K562 (cell line): ENCODE measurements at regions not wholly inside any gene's neighbourhood (a gene's known extent, or its start where the extent isn't known, plus 50 kb on each side); places are given as distances from the start of the nearest gene placed in this dataset.

Experiments used
- ATAC-seq: fragments of 200-7000 bp; cut with Tn5 transposase; 3 replicates; pipeline ENCODE4 v1.9.1; 2020; ENCODE audit warnings: moderate library complexity
- BruUV-seq: library from RNA; stranded (reverse); fragments of 400-500 nt; replicated peaks from 2 replicates; lab custom pipeline; 2021; lab: Mats Ljungman, UMichigan
- CTCF ChIA-PET: fragments of 300-600 bp; formaldehyde crosslinking; extraction: SDS; loops from one replicate; lab custom pipeline; 2021; ENCODE audit warnings: low intra/inter-chr PET ratio; lab: Yijun Ruan, JAX
- POLR2A ChIA-PET: fragments of 300-600, 350-650 bp; sonication (Branson Sonifier 250); formaldehyde crosslinking; extraction: SDS; loops from one replicate; lab custom pipeline; 2021; ENCODE audit warnings: antibody characterized with exemption, inconsistent platforms; lab: Yijun Ruan, JAX
- DNase-seq, 4 experiments: peaks; one replicate each; pipeline versions ENCODE4 v3.0.0 to v3.0.0-alpha.2; 2011 to 2018; ENCODE audit warnings: low spot score in 3 of 4, mixed read lengths in 3 of 4; ENCODE audit errors: extremely low read depth in 1 of 4
- FAIRE-seq: peaks from 2 replicates; lab custom pipeline; 2011; peaks lifted over from hg19 to GRCh38; lab: Jason Lieb, UNC
- H2AFZ ChIP-seq: 2 replicates; pipeline ENCODE4 v1.6.0; 2011; ENCODE audit warnings: low read depth, low read length, control low read depth, inconsistent platforms
- H3K27ac ChIP-seq: fragments of 200-600 bp; 3 replicates; pipeline ENCODE4 v1.8.0; 2011; ENCODE audit warnings: low read depth, mild to moderate bottlenecking, control low read depth, inconsistent platforms, low read length, moderate library complexity, mixed read lengths; ENCODE audit errors: extremely low read depth
- H3K27me3 ChIP-seq, 2 experiments: fragments of 300-600 bp in 1 of 2; 2 replicates in 1 of 2; 3 replicates in 1 of 2; pipeline versions ENCODE4 v1.6.0 to v1.8.0; 2011; ENCODE audit warnings: inconsistent platforms in 2 of 2, low read length in 2 of 2, mild to moderate bottlenecking in 1 of 2, mixed read lengths in 1 of 2, moderate library complexity in 1 of 2; ENCODE audit not compliant: control insufficient read depth in 2 of 2, insufficient read depth in 2 of 2
- H3K36me3 ChIP-seq: fragments of 300-600 bp; 3 replicates; pipeline ENCODE4 v1.8.0; 2011; ENCODE audit warnings: mild to moderate bottlenecking, low read length, inconsistent platforms; ENCODE audit not compliant: control insufficient read depth, insufficient read depth
- H3K4me1 ChIP-seq, 2 experiments: fragments of 200-600 bp in 1 of 2; replicated peaks in 1 of 2; 2 replicates in 1 of 2; 3 replicates in 1 of 2; pipeline versions ENCODE4 v1.5.1 to v1.8.0; 2011; ENCODE audit warnings: inconsistent platforms in 2 of 2, low read length in 2 of 2, mild to moderate bottlenecking in 1 of 2, mixed read lengths in 1 of 2, moderate library complexity in 1 of 2; ENCODE audit not compliant: control insufficient read depth in 2 of 2, insufficient read depth in 2 of 2
- H3K4me2 ChIP-seq: 2 replicates; pipeline ENCODE4 v1.6.1; 2011; ENCODE audit warnings: low read length, control low read depth, inconsistent platforms, mixed read lengths; ENCODE audit not compliant: insufficient read depth
- H3K4me3 ChIP-seq: fragments of 200-600 bp; sonication (generic), shearing (Covaris generic); 2 replicates; pipeline ENCODE4 v1.5.1; 2016; ENCODE audit warnings: control low read depth, inconsistent platforms
- H3K79me2 ChIP-seq: fragments of 200-600 bp; 3 replicates; pipeline ENCODE4 v1.8.0; 2011; ENCODE audit warnings: low read length, inconsistent platforms; ENCODE audit not compliant: control insufficient read depth, insufficient read depth
- H3K9ac ChIP-seq, 2 experiments: 2 replicates each; pipeline versions ENCODE4 v1.6.0 to v1.6.1; 2011; ENCODE audit warnings: low read depth in 2 of 2, low read length in 2 of 2, control low read depth in 1 of 2, inconsistent platforms in 1 of 2, mild to moderate bottlenecking in 1 of 2, mixed read lengths in 1 of 2; ENCODE audit not compliant: insufficient read depth in 1 of 2
- H3K9me1 ChIP-seq: one replicate; pipeline ENCODE4 v1.6.0; 2011; ENCODE audit warnings: inconsistent platforms, mild to moderate bottlenecking, low read length, moderate library complexity; ENCODE audit not compliant: control insufficient read depth, insufficient read depth
- H3K9me3 ChIP-seq: replicated peaks from 2 replicates; pipeline ENCODE4 v1.5.1; 2011; ENCODE audit warnings: low read depth, low read length, inconsistent platforms; ENCODE audit not compliant: control insufficient read depth, insufficient read depth
- H4K20me1 ChIP-seq: replicated peaks from 2 replicates; pipeline ENCODE4 v1.6.1; 2011; ENCODE audit warnings: low read length, inconsistent platforms, mixed read lengths; ENCODE audit not compliant: control insufficient read depth, insufficient read depth
- C11orf30 ChIP-seq: fragments of 450-650 bp; IDR thresholded peaks from 2 replicates; pipeline ENCODE4 v1.6.1; 2016; ENCODE audit warnings: low read depth, mild to moderate bottlenecking
- KLF10 ChIP-seq: fragments of 250-450 bp; sonication (Bioruptor Pico); IDR thresholded peaks from 2 replicates; pipeline ENCODE4 v1.6.1; 2021; ENCODE audit warnings: matching md5 sums
- MAFF ChIP-seq: IDR thresholded peaks from 2 replicates; pipeline ENCODE4 v1.6.1; 2012; ENCODE audit warnings: low read length, improper control_type of control experiment
- NEUROD1 ChIP-seq: fragments of 150-350 bp; IDR thresholded peaks from 2 replicates; pipeline ENCODE4 v1.6.1; 2014; ENCODE audit warnings: borderline replicate concordance, low read length, low read depth; ENCODE audit not compliant: partially characterized antibody
- PHF21A ChIP-seq: fragments of 450-650 bp; IDR thresholded peaks from 2 replicates; pipeline ENCODE4 v1.6.1; 2017; ENCODE audit warnings: low read depth, borderline replicate concordance
- SETDB1 ChIP-seq: IDR thresholded peaks from one replicate; pipeline ENCODE4 v1.6.1; 2012; ENCODE audit warnings: low read length, control low read depth, inconsistent platforms
- WGBS: fragments of 100-300 bp; shearing (Covaris generic); methylation state at CpG from one replicate; pipeline ENCODE4 v1.1.6; 2016; ENCODE audit warnings: low coverage, mixed read lengths; ENCODE audit not compliant: insufficient coverage; ENCODE audit errors: missing lambda C conversion rate; 5-methylcytosine and 5-hydroxymethylcytosine counted together
- in situ Hi-C: fragments of 300-500 bp; cut with MboI; formaldehyde crosslinking; loops from 4 replicates; pipeline ENCODE4 v1.15.0; 2018; ENCODE audit warnings: inconsistent platforms, mixed read lengths
- intact Hi-C: fragments of 100-400 bp; cut with micrococcal nuclease; formaldehyde crosslinking; loops from 2 replicates; pipeline ENCODE4 v1.14.2; 2022
- TF ChIP-seq, protein P1 (sequence below): IDR thresholded peaks from 2 replicates; pipeline ENCODE4 v1.6.1; 2012; ENCODE audit warnings: low read depth, low read length, improper control_type of control experiment, borderline replicate concordance
- TF ChIP-seq, protein P2 (sequence below): fragments of 450-650 bp; IDR thresholded peaks from 2 replicates; pipeline ENCODE4 v1.6.1; 2016
- TF ChIP-seq, protein P3 (sequence below): fragments of 450-650 bp; IDR thresholded peaks from 2 replicates; pipeline ENCODE4 v1.6.1; 2016; ENCODE audit warnings: mild to moderate bottlenecking, moderate library complexity

DNA sequence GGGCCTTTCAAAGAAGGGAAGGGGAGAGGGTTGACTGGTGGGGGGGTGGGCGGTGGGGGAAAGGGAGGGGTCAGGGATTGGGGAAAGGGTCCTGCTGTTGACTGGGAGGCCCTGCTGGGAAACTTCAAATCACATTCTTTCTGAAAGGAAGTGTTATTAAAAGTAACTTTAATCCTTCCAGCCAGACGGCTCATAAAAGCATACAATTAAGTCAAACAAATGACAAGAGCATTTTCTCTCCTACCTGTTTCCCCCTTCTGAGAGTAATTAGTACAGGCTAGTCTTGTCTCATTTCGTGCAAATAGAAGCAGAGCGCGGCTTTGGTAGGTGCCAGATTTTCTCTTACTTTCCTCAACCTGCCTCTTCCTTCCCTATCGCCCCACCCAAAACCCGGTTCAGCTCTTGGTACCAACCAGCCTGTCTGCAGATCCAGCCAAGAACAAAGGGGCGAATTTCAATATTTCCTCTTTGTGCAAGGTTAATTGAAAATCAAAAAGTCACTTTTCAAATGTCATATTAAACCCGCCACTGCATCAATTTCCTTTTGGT is 2112.6 kb upstream of the PIK3C3 start:
- intact Hi-C loops = no loop called here
- Histone ChIP-seq H3K9me1 (no peaks in the 10 kb centered on the region), H2AFZ (no peak overlapping the region), H3K36me3 (no peaks in the 10 kb centered on the region), H3K27me3 (no peaks in the 10 kb centered on the region), H3K4me3 (no peak overlapping the region), H4K20me1 (no peaks in the 10 kb centered on the region), H3K27ac (no peak overlapping the region), H3K4me2 (no peak overlapping the region), H3K9me3 (no peaks in the 10 kb centered on the region), H3K9ac (no peak overlapping the region), H3K79me2 (no peaks in the 10 kb centered on the region), H3K4me1 (no peaks in the 10 kb centered on the region)
- no peak for DNase-seq
- no peak for ATAC-seq
- 2% methylated on average over 8 of the region's 9 CpGs for WGBS
- in situ Hi-C loops = no loop called here
- POLR2A ChIA-PET = no interaction called here
- no peak for FAIRE-seq
- CTCF ChIA-PET = no interaction called here
- BruUV-seq = no TSS peak
- TF ChIP-seq, protein P1, sequence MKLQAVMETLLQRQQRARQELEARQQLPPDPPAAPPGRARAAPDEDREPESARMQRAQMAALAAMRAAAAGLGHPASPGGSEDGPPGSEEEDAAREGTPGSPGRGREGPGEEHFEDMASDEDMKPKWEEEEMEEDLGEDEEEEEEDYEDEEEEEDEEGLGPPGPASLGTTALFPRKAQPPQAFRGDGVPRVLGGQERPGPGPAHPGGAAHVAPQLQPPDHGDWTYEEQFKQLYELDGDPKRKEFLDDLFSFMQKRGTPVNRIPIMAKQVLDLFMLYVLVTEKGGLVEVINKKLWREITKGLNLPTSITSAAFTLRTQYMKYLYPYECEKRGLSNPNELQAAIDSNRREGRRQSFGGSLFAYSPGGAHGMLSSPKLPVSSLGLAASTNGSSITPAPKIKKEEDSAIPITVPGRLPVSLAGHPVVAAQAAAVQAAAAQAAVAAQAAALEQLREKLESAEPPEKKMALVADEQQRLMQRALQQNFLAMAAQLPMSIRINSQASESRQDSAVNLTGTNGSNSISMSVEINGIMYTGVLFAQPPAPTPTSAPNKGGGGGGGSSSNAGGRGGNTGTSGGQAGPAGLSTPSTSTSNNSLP = no peak
- TF ChIP-seq C11orf30 = no peak
- TF ChIP-seq KLF10 = no peak
- no peak for TF ChIP-seq MAFF
- no peak for TF ChIP-seq SETDB1
- TF ChIP-seq, protein P2, sequence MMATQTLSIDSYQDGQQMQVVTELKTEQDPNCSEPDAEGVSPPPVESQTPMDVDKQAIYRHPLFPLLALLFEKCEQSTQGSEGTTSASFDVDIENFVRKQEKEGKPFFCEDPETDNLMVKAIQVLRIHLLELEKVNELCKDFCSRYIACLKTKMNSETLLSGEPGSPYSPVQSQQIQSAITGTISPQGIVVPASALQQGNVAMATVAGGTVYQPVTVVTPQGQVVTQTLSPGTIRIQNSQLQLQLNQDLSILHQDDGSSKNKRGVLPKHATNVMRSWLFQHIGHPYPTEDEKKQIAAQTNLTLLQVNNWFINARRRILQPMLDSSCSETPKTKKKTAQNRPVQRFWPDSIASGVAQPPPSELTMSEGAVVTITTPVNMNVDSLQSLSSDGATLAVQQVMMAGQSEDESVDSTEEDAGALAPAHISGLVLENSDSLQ = no peak
- no peak for TF ChIP-seq NEUROD1
- no peak for TF ChIP-seq PHF21A
- TF ChIP-seq, protein P3, sequence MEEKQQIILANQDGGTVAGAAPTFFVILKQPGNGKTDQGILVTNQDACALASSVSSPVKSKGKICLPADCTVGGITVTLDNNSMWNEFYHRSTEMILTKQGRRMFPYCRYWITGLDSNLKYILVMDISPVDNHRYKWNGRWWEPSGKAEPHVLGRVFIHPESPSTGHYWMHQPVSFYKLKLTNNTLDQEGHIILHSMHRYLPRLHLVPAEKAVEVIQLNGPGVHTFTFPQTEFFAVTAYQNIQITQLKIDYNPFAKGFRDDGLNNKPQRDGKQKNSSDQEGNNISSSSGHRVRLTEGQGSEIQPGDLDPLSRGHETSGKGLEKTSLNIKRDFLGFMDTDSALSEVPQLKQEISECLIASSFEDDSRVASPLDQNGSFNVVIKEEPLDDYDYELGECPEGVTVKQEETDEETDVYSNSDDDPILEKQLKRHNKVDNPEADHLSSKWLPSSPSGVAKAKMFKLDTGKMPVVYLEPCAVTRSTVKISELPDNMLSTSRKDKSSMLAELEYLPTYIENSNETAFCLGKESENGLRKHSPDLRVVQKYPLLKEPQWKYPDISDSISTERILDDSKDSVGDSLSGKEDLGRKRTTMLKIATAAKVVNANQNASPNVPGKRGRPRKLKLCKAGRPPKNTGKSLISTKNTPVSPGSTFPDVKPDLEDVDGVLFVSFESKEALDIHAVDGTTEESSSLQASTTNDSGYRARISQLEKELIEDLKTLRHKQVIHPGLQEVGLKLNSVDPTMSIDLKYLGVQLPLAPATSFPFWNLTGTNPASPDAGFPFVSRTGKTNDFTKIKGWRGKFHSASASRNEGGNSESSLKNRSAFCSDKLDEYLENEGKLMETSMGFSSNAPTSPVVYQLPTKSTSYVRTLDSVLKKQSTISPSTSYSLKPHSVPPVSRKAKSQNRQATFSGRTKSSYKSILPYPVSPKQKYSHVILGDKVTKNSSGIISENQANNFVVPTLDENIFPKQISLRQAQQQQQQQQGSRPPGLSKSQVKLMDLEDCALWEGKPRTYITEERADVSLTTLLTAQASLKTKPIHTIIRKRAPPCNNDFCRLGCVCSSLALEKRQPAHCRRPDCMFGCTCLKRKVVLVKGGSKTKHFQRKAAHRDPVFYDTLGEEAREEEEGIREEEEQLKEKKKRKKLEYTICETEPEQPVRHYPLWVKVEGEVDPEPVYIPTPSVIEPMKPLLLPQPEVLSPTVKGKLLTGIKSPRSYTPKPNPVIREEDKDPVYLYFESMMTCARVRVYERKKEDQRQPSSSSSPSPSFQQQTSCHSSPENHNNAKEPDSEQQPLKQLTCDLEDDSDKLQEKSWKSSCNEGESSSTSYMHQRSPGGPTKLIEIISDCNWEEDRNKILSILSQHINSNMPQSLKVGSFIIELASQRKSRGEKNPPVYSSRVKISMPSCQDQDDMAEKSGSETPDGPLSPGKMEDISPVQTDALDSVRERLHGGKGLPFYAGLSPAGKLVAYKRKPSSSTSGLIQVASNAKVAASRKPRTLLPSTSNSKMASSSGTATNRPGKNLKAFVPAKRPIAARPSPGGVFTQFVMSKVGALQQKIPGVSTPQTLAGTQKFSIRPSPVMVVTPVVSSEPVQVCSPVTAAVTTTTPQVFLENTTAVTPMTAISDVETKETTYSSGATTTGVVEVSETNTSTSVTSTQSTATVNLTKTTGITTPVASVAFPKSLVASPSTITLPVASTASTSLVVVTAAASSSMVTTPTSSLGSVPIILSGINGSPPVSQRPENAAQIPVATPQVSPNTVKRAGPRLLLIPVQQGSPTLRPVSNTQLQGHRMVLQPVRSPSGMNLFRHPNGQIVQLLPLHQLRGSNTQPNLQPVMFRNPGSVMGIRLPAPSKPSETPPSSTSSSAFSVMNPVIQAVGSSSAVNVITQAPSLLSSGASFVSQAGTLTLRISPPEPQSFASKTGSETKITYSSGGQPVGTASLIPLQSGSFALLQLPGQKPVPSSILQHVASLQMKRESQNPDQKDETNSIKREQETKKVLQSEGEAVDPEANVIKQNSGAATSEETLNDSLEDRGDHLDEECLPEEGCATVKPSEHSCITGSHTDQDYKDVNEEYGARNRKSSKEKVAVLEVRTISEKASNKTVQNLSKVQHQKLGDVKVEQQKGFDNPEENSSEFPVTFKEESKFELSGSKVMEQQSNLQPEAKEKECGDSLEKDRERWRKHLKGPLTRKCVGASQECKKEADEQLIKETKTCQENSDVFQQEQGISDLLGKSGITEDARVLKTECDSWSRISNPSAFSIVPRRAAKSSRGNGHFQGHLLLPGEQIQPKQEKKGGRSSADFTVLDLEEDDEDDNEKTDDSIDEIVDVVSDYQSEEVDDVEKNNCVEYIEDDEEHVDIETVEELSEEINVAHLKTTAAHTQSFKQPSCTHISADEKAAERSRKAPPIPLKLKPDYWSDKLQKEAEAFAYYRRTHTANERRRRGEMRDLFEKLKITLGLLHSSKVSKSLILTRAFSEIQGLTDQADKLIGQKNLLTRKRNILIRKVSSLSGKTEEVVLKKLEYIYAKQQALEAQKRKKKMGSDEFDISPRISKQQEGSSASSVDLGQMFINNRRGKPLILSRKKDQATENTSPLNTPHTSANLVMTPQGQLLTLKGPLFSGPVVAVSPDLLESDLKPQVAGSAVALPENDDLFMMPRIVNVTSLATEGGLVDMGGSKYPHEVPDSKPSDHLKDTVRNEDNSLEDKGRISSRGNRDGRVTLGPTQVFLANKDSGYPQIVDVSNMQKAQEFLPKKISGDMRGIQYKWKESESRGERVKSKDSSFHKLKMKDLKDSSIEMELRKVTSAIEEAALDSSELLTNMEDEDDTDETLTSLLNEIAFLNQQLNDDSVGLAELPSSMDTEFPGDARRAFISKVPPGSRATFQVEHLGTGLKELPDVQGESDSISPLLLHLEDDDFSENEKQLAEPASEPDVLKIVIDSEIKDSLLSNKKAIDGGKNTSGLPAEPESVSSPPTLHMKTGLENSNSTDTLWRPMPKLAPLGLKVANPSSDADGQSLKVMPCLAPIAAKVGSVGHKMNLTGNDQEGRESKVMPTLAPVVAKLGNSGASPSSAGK = no peak
